Caco-2 (cell line): ENCODE measurements at regions not wholly inside any gene's neighbourhood (a gene's known extent, or its start where the extent isn't known, plus 50 kb on each side); places are given as distances from the start of the nearest gene placed in this dataset.
"Not testable (repeated sequence)": the region's sequence is repeated elsewhere in the genome, so short reads cannot be mapped to it uniquely, and the experiment has no call there.

Source experiments
- BruUV-seq: library from RNA; stranded (reverse); fragments of 400-500 nt; replicated peaks from 2 replicates; lab custom pipeline; 2021; lab: Mats Ljungman, UMichigan
- CTCF ChIA-PET: fragments of 300-600 bp; sonication (Branson Sonifier 250); formaldehyde crosslinking; loops from one replicate; lab custom pipeline; 2022; ENCODE audit warnings: antibody characterized with exemption; lab: Charles Lee
- POLR2A ChIA-PET: fragments of 300-600 bp; sonication (Branson Sonifier 250); formaldehyde crosslinking; loops from one replicate; lab custom pipeline; 2022; ENCODE audit warnings: antibody characterized with exemption; lab: Charles Lee
- DNase-seq, 2 experiments: peaks; one replicate each; pipeline versions ENCODE4 v3.0.0 to v3.0.0-alpha.2; 2020 to 2022
- H3K27me3 ChIP-seq: replicated peaks from 2 replicates; pipeline ENCODE4 v1.6.0; 2011; ENCODE audit warnings: low read length; ENCODE audit not compliant: control insufficient read depth, insufficient read depth
- H3K36me3 ChIP-seq: 2 replicates; pipeline ENCODE4 v1.5.1; 2011; ENCODE audit warnings: low read length; ENCODE audit not compliant: control insufficient read depth, insufficient read depth
- H3K4me1 ChIP-seq: fragments of 250-450 bp; sonication (Bioruptor Pico); 2 replicates; pipeline ENCODE4 v1.5.1; 2020; ENCODE audit warnings: mild to moderate bottlenecking
- H3K4me3 ChIP-seq: 2 replicates; pipeline ENCODE4 v1.5.1; 2011; ENCODE audit warnings: low read depth, mild to moderate bottlenecking, control low read depth, low read length
- H3K9me3 ChIP-seq: fragments of 250-450 bp; sonication (Bioruptor Pico); 2 replicates; pipeline ENCODE4 v1.5.1; 2020; ENCODE audit warnings: mild to moderate bottlenecking, moderate library complexity
- H3K27ac Mint-ChIP-seq: one replicate; pipeline ENCODE4 v1.8.0; 2022; ENCODE audit warnings: mixed read lengths; ENCODE audit not compliant: unreplicated experiment
- H3K27me3 Mint-ChIP-seq: one replicate; pipeline ENCODE4 v1.8.0; 2022; ENCODE audit warnings: mixed read lengths; ENCODE audit not compliant: insufficient read depth, unreplicated experiment
- H3K36me3 Mint-ChIP-seq: one replicate; pipeline ENCODE4 v1.8.0; 2022; ENCODE audit warnings: mild to moderate bottlenecking, mixed read lengths; ENCODE audit not compliant: insufficient read depth, unreplicated experiment
- H3K4me1 Mint-ChIP-seq: one replicate; pipeline ENCODE4 v1.8.0; 2022; ENCODE audit warnings: low read depth, mixed read lengths; ENCODE audit not compliant: unreplicated experiment
- H3K4me3 Mint-ChIP-seq: one replicate; pipeline ENCODE4 v1.8.0; 2022; ENCODE audit warnings: mild to moderate bottlenecking, moderate library complexity, mixed read lengths; ENCODE audit not compliant: unreplicated experiment
- H3K9me3 Mint-ChIP-seq: one replicate; pipeline ENCODE4 v1.8.0; 2022; ENCODE audit warnings: mixed read lengths; ENCODE audit not compliant: unreplicated experiment
- CTCF ChIP-seq, 2 experiments: fragments of 200-600 bp in 1 of 2; IDR thresholded peaks; 1 replicate in 1 of 2; 2 replicates in 1 of 2; pipeline versions ENCODE4 v1.5.1 to v1.8.0; 2011 to 2022; ENCODE audit warnings: antibody characterized with exemption in 1 of 2, control low read depth in 1 of 2, inconsistent platforms in 1 of 2, low read depth in 1 of 2, low read length in 1 of 2, mild to moderate bottlenecking in 1 of 2, moderate library complexity in 1 of 2; ENCODE audit not compliant: insufficient read depth in 1 of 2, severe bottlenecking in 1 of 2, unreplicated experiment in 1 of 2
- intact Hi-C: fragments of 100-400 bp; cut with micrococcal nuclease; formaldehyde crosslinking; loops from one replicate; pipeline ENCODE4 v1.10.0; 2022; ENCODE audit not compliant: unreplicated experiment

DNA sequence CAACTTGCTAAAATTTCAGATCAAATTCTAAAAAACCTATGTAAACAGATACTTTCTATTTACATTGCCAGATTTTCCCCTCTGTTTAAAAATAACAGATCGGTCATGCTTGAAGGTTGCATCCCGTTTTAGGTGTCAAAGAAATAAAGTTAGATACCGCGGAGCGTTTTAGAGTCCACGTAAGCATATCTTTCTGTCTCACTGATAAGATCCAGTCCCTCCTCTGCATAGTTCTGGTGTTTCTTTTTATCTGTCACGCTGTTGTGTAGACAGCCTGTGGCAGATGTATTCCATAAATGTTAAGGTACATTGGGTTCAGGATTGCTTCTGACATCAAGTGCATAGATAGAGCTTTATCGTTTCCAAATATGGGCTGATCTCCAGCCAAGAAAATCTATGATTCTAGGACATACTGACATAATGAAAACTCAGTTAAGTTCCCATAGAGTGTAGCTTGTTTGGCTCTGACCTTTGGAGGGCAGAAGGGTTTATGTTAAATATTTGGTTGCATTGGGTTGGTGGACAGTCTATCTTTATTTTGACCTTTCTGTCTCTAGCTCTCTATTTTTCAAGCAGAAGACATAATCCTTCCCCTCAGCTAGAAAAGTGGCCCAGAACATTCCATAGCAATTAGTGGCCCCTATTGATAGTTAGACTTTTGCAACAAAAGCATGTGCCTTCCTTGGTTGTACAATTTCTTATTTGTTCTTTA is 109.2 kb downstream of the GPR85 start:
- H3K36me3 Mint-ChIP-seq, H3K36me3 ChIP-seq, H3K27me3 ChIP-seq, H3K4me1 ChIP-seq, H3K9me3 Mint-ChIP-seq, H3K27me3 Mint-ChIP-seq, POLR2A ChIA-PET, DNase-seq, H3K9me3 ChIP-seq, intact Hi-C loops, H3K4me3 Mint-ChIP-seq, CTCF ChIA-PET, H3K27ac Mint-ChIP-seq, H3K4me3 ChIP-seq, H3K4me1 Mint-ChIP-seq, BruUV-seq: not testable (repeated sequence)

DNA sequence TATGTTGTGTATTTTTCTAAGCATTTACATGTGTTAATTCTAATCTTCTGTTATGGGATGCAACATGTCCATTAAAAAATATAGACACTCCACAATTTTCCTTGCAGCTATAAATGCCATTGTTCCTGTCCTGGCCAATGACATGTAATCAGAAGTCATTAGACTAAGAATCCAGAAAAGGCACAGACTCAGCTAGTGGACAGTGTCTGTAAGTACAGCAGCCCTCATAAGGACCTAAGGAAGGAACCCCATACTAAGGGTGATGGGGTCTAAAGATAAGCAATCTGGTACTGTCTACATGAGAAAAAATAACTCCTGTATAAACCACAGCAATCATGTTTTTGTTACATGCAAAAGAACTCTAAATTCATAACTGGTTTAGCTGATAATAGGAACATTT is 115.9 kb downstream of the GPR85 start:
- ChIA-PET CTCF (no interaction called here), POLR2A (no interaction called here)
- Histone ChIP-seq H3K4me3 (no peak overlapping the region), H3K36me3 (no peaks in the 10 kb centered on the region), H3K9me3 (no peaks in the 10 kb centered on the region), H3K4me1 (no peaks in the 10 kb centered on the region), H3K27me3 (no peaks in the 10 kb centered on the region)
- Mint-ChIP-seq H3K4me3 (no peak overlapping the region), H3K36me3 (no peaks in the 10 kb centered on the region), H3K27ac (no peak overlapping the region), H3K4me1 (no peaks in the 10 kb centered on the region), H3K9me3 (no peaks in the 10 kb centered on the region), H3K27me3 (peaks cover 8% of the 10 kb centered on the region)
- BruUV-seq: no TSS peak
- TF ChIP-seq CTCF (IDR thresholded peaks at IDR 0.05; ENCODE audit: insufficient read depth in 1 of 2, low read depth in 1 of 2, low read length in 1 of 2, severe bottlenecking in 1 of 2, unreplicated experiment in 1 of 2): peak; percentile 26 to 27
- intact Hi-C loops: no loop called here
- no peak for DNase-seq

- H3K4me1 ChIP-seq: no peaks in the 10 kb centered on the region
- Mint-ChIP-seq H3K9me3 (no peaks in the 10 kb centered on the region), H3K27me3 (peaks cover 8% of the 10 kb centered on the region), H3K27ac (no peak overlapping the region), H3K4me3 (no peak overlapping the region), H3K36me3 (no peaks in the 10 kb centered on the region), H3K4me1 (no peaks in the 10 kb centered on the region)
- ChIA-PET POLR2A (no interaction called here), CTCF (no interaction called here)
- no peaks in the 10 kb centered on the region for H3K27me3 ChIP-seq
- no peaks in the 10 kb centered on the region for H3K36me3 ChIP-seq
- no peak for DNase-seq
- H3K4me3 ChIP-seq: no peak overlapping the region
- no peaks in the 10 kb centered on the region for H3K9me3 ChIP-seq
- no TSS peak for BruUV-seq
- intact Hi-C loops: no loop called here
- TF ChIP-seq CTCF (IDR thresholded peaks at IDR 0.05; ENCODE audit: insufficient read depth in 1 of 2, low read depth in 1 of 2, low read length in 1 of 2, severe bottlenecking in 1 of 2, unreplicated experiment in 1 of 2): no peak
Measured at GRCh38 chr7:112969946-112970345, 116.7 kb downstream of the GPR85 start.
